ENCODE measurements at regions not wholly inside any gene's neighbourhood (a gene's known extent, or its start where the extent isn't known, plus 50 kb on each side); places are given as distances from the start of the nearest gene placed in this dataset.
"Not testable (repeated sequence)": the region's sequence is repeated elsewhere in the genome, so short reads cannot be mapped to it uniquely, and the experiment has no call there.

DNA sequence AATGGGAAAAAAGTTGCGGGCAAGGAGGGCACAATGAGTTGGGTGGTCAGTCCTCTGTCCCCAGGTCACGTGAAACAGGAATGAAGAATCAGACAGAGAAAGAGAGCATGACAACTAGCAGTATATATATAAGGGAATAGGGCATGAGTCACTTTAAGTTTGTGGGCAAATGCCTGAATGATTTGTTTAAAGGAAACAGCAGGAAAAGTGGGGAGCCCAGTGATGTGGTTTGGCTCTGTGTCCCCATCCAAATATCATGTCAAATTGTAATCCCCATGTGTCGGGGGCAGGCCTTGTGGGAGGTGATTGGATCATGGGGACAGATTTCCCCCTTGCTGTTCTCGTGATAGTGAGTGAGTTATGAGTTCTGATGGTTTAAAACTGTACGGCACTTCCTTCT is 195.3 kb upstream of the IGF1 start:
- Histone ChIP-seq H3K36me3 (ENCODE audit: control insufficient read depth in 3 of 3, insufficient read depth in 3 of 3, low read length in 3 of 3) (no peaks in the 10 kb centered on the region), H3K4me1 (ENCODE audit: control insufficient read depth in 3 of 3, insufficient read depth in 3 of 3, low read length in 3 of 3) (no peaks in the 10 kb centered on the region), H3K9ac (ENCODE audit: low read depth in 1 of 3, low read length in 3 of 3) (no peak overlapping the region), H3K27ac (ENCODE audit: low read depth, low read length) (no peak overlapping the region), H3K9me3 (ENCODE audit: control insufficient read depth in 3 of 3, low read length in 3 of 3) (peaks cover 0 to 10% (median 10%) of the 10 kb centered on the region in 3 donors), H3K4me3 (ENCODE audit: low read length in 3 of 3) (no peak overlapping the region), H3K27me3 (ENCODE audit: control insufficient read depth in 3 of 3, insufficient read depth in 3 of 3, low read length in 3 of 3) (no peaks in the 10 kb centered on the region)

DNA sequence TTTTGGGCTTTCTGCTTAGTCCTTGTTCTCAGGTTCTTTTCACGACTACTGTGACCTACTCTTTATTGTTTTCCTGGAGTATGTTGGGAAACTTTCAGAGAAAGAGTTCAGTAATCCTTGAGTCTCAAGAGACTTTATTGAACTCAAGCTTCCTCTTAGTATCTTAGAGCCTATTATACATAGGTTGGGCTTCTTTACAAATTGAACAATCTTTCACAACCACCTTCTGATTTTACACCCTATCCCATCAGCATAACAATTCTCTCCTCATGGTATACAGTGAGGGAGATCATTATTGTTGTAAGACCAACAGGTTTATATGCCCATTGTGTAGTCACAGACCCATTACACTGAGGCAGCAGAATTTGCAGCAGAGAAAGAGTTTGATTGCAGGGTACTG is 193.2 kb upstream of the IGF1 start:
- Histone ChIP-seq H3K9me3 (ENCODE audit: control insufficient read depth in 3 of 3, low read length in 3 of 3) (peaks cover 0 to 10% (median 7%) of the 10 kb centered on the region in 3 donors), H3K4me1 (ENCODE audit: control insufficient read depth in 3 of 3, insufficient read depth in 3 of 3, low read length in 3 of 3) (no peaks in the 10 kb centered on the region), H3K4me3 (ENCODE audit: low read length in 3 of 3) (no peak overlapping the region), H3K27ac (ENCODE audit: low read depth, low read length) (no peak overlapping the region), H3K27me3 (ENCODE audit: control insufficient read depth in 3 of 3, insufficient read depth in 3 of 3, low read length in 3 of 3) (no peaks in the 10 kb centered on the region), H3K36me3 (ENCODE audit: control insufficient read depth in 3 of 3, insufficient read depth in 3 of 3, low read length in 3 of 3) (no peaks in the 10 kb centered on the region), H3K9ac (ENCODE audit: low read depth in 1 of 3, low read length in 3 of 3) (no peak overlapping the region)

DNA sequence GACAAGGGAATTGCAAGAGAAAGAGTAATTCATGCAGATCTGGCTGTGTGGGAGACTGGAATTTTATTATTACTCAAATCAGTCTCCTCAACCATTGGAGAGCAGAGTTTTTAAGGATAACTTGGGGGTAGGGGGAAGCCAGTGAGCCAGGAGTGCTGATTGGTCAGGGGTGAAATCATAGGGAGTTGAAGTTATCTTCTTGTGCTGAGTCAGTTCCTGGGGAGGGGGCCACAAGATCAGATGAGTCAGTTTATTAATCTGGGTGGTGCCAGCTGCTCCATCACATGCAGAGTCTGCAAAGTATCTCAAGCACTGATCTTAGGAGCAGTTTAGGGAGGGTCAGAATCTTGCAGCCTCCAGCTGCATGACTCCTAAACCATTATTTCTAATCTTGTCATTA is 191.8 kb upstream of the IGF1 start:
- not testable (repeated sequence) for H3K27me3 ChIP-seq (ENCODE audit: control insufficient read depth in 3 of 3, insufficient read depth in 3 of 3, low read length in 3 of 3); H3K4me3 ChIP-seq (ENCODE audit: low read length in 3 of 3); H3K36me3 ChIP-seq (ENCODE audit: control insufficient read depth in 3 of 3, insufficient read depth in 3 of 3, low read length in 3 of 3); H3K4me1 ChIP-seq (ENCODE audit: control insufficient read depth in 3 of 3, insufficient read depth in 3 of 3, low read length in 3 of 3); H3K9ac ChIP-seq (ENCODE audit: low read depth in 1 of 3, low read length in 3 of 3); H3K27ac ChIP-seq (ENCODE audit: low read depth, low read length)
- peaks cover 0 to 10% (median 7%) of the 10 kb centered on the region in 3 donors for H3K9me3 ChIP-seq (ENCODE audit: control insufficient read depth in 3 of 3, low read length in 3 of 3)

DNA sequence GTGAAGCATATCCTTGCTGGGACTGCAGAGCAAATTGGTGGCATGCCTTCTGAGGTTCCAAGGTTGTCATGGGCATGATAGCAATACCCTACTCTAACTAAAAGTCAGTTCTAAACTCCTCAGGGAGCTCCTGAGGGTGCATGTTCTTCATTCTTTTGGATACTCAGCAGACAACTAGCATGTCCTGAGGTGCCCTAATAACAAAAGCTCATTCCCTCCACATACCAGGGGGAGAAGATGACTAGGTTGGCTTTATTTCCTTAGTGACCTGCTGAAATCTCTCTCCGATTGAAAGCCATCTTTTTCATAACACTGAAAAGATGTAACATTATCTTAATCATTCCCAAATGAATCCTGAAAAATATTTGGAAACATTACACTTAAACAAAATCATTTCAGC is 188.7 kb upstream of the IGF1 start:
- H3K27me3 ChIP-seq (ENCODE audit: control insufficient read depth in 3 of 3, insufficient read depth in 3 of 3, low read length in 3 of 3) = no peaks in the 10 kb centered on the region
- H3K4me3 ChIP-seq (ENCODE audit: low read length in 3 of 3) = no peak overlapping the region
- H3K9ac ChIP-seq (ENCODE audit: low read depth in 1 of 3, low read length in 3 of 3) = no peak overlapping the region
- no peaks in the 10 kb centered on the region for H3K36me3 ChIP-seq (ENCODE audit: control insufficient read depth in 3 of 3, insufficient read depth in 3 of 3, low read length in 3 of 3)
- H3K4me1 ChIP-seq (ENCODE audit: control insufficient read depth in 3 of 3, insufficient read depth in 3 of 3, low read length in 3 of 3) = no peaks in the 10 kb centered on the region
- H3K27ac ChIP-seq (ENCODE audit: low read depth, low read length) = no peak overlapping the region
- peaks cover 0 to 7% (median 6%) of the 10 kb centered on the region in 3 donors for H3K9me3 ChIP-seq (ENCODE audit: control insufficient read depth in 3 of 3, low read length in 3 of 3)

DNA sequence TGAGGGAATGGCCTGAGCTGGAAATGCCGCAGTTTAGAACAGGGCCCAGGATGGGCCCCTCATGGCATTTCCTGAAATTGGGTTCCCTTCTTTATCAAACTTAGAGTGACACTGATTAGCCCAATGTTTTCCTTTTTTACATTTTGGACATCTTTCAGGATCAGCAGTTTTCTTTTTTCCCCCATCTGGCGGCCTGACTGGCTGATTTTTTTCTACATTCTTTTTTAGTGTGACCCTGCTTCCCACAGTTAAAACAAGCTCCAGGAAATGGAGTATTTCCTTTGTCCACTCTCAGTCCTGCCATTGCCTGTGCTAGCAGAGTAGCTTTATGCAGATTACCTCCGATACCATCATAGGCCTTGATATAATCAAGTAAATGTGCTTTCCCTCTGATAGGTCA is 185.8 kb upstream of the IGF1 start:
- H3K4me3 ChIP-seq (ENCODE audit: low read length in 3 of 3); H3K9me3 ChIP-seq (ENCODE audit: control insufficient read depth in 3 of 3, low read length in 3 of 3); H3K4me1 ChIP-seq (ENCODE audit: control insufficient read depth in 3 of 3, insufficient read depth in 3 of 3, low read length in 3 of 3); H3K36me3 ChIP-seq (ENCODE audit: control insufficient read depth in 3 of 3, insufficient read depth in 3 of 3, low read length in 3 of 3); H3K9ac ChIP-seq (ENCODE audit: low read depth in 1 of 3, low read length in 3 of 3); H3K27ac ChIP-seq (ENCODE audit: low read depth, low read length); H3K27me3 ChIP-seq (ENCODE audit: control insufficient read depth in 3 of 3, insufficient read depth in 3 of 3, low read length in 3 of 3): not testable (repeated sequence)

DNA sequence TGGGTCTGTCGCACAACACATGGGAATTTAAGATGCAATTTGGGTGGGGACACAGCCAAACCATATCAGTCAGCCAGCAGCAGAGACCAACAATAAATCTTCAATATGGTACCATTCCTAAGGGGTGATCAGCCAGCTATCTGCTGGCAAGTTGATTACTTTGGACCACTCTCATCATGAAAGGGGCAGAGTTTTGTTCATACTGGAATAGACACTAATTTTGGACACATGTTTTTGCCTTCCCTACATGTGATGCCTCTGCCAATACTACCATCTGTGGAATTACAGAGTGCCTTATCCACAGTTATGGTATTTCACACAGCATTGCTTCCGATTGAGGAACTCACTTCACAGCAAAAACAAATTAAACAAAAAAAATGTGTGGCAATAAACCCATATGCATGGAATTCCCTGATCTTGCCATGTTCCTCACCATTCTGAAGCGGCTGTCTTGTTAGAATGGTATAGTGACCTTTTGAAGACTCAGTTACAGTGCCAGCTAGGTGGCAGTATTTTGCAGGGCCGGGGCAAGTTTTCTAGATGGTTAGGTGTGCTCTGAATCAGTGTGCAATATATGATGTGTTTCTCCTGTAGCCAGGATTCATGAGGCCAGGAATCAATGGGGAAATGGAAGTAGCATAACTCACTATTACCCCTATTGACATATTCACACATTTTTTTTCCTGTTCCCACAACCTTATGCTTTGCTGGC is 179.0 kb upstream of the IGF1 start:
- no peaks in the 10 kb centered on the region for H3K4me1 ChIP-seq (ENCODE audit: control insufficient read depth in 3 of 3, insufficient read depth in 3 of 3, low read length in 3 of 3)
- no peaks in the 10 kb centered on the region for H3K36me3 ChIP-seq (ENCODE audit: control insufficient read depth in 3 of 3, insufficient read depth in 3 of 3, low read length in 3 of 3)
- no peak overlapping the region for H3K27ac ChIP-seq (ENCODE audit: low read depth, low read length)
- no peak overlapping the region for H3K4me3 ChIP-seq (ENCODE audit: low read length in 3 of 3)
- H3K9me3 ChIP-seq (ENCODE audit: control insufficient read depth in 3 of 3, low read length in 3 of 3) = no peaks in the 10 kb centered on the region
- H3K9ac ChIP-seq (ENCODE audit: low read depth in 1 of 3, low read length in 3 of 3) = no peak overlapping the region
- no peaks in the 10 kb centered on the region for H3K27me3 ChIP-seq (ENCODE audit: control insufficient read depth in 3 of 3, insufficient read depth in 3 of 3, low read length in 3 of 3)

DNA sequence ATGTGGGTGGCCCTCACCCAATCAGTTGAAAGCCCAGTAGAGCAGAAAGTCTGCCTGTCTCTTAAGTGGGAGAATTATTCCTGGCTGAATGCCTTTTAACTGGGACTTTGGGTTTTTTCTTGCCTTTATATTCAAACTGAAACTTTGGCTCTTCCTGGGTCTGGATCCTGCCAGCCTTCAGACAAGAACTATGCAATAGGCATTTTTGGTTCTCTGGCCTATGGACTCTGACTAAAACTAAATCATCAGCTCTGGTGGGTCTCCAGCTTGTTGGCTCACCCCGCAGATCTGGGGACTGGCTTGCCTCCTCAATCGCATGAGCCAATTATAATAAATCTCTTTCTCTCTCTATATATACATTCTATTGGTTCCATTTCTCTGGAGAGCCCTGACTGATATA is 173.0 kb upstream of the IGF1 start:
- H3K27me3 ChIP-seq (ENCODE audit: control insufficient read depth in 3 of 3, insufficient read depth in 3 of 3, low read length in 3 of 3) = no peaks in the 10 kb centered on the region
- H3K27ac ChIP-seq (ENCODE audit: low read depth, low read length) = no peak overlapping the region
- no peak overlapping the region for H3K9ac ChIP-seq (ENCODE audit: low read depth in 1 of 3, low read length in 3 of 3)
- no peaks in the 10 kb centered on the region for H3K36me3 ChIP-seq (ENCODE audit: control insufficient read depth in 3 of 3, insufficient read depth in 3 of 3, low read length in 3 of 3)
- no peaks in the 10 kb centered on the region for H3K9me3 ChIP-seq (ENCODE audit: control insufficient read depth in 3 of 3, low read length in 3 of 3)
- H3K4me3 ChIP-seq (ENCODE audit: low read length in 3 of 3) = no peak overlapping the region
- no peaks in the 10 kb centered on the region for H3K4me1 ChIP-seq (ENCODE audit: control insufficient read depth in 3 of 3, insufficient read depth in 3 of 3, low read length in 3 of 3)

DNA sequence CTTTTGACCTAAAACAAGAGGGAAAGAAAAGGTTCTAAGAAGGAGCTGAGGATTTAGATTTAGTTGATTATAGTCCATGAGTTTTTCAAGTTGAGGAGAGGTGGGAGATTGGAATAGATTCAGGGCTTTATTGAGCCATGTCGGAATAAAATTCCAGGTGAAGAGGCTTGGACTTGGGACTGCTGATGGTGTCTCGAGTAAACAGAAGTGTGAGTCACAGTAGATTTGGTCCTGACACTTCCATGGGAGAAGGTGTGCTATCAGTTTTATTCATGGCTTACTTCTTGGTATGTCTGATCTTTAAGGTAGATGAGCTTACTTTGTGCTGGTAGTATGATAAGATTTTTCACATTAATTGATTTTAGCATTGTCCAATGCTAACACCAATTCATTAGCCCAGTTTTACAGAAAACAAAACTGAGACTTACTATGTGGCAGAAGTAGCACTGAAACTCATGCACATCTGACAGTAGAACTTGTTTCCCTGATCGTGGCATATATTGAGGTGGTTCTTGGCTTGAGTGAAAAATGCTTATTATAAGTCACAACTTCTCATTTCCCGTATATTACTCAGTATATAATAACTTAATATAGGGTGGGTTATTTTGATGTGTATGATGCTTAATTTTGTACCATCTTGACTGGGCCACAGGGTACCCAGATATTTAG is 172.4 kb upstream of the IGF1 start:
- H3K9ac ChIP-seq (ENCODE audit: low read depth in 1 of 3, low read length in 3 of 3) = no peak overlapping the region
- no peaks in the 10 kb centered on the region for H3K36me3 ChIP-seq (ENCODE audit: control insufficient read depth in 3 of 3, insufficient read depth in 3 of 3, low read length in 3 of 3)
- no peaks in the 10 kb centered on the region for H3K9me3 ChIP-seq (ENCODE audit: control insufficient read depth in 3 of 3, low read length in 3 of 3)
- H3K27ac ChIP-seq (ENCODE audit: low read depth, low read length) = no peak overlapping the region
- no peak overlapping the region for H3K4me3 ChIP-seq (ENCODE audit: low read length in 3 of 3)
- no peaks in the 10 kb centered on the region for H3K27me3 ChIP-seq (ENCODE audit: control insufficient read depth in 3 of 3, insufficient read depth in 3 of 3, low read length in 3 of 3)
- no peaks in the 10 kb centered on the region for H3K4me1 ChIP-seq (ENCODE audit: control insufficient read depth in 3 of 3, insufficient read depth in 3 of 3, low read length in 3 of 3)

DNA sequence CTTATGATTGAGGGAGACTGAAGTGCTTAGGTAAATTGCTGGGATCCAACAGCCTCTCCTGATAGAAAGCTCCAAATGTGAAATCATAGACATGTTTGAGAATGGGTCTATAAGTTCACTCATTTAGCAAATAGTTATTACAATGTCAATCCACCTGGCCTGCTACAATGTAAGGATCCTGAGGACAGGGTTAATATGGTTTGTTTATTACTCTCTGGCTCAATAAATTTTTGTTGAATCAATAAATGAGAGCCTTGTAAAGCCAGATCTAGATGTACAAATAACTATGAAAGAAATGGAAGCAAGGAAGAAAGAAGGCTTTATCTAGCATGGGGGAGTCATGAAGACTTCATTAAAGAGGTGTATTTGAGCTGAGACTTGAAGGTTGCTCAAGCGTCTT is 165.6 kb upstream of the IGF1 start:
- H3K27ac ChIP-seq (ENCODE audit: low read depth, low read length) = no peak overlapping the region
- no peaks in the 10 kb centered on the region for H3K36me3 ChIP-seq (ENCODE audit: control insufficient read depth in 3 of 3, insufficient read depth in 3 of 3, low read length in 3 of 3)
- no peaks in the 10 kb centered on the region for H3K9me3 ChIP-seq (ENCODE audit: control insufficient read depth in 3 of 3, low read length in 3 of 3)
- H3K4me1 ChIP-seq (ENCODE audit: control insufficient read depth in 3 of 3, insufficient read depth in 3 of 3, low read length in 3 of 3) = no peaks in the 10 kb centered on the region
- H3K9ac ChIP-seq (ENCODE audit: low read depth in 1 of 3, low read length in 3 of 3) = no peak overlapping the region
- H3K27me3 ChIP-seq (ENCODE audit: control insufficient read depth in 3 of 3, insufficient read depth in 3 of 3, low read length in 3 of 3) = no peaks in the 10 kb centered on the region
- no peak overlapping the region for H3K4me3 ChIP-seq (ENCODE audit: low read length in 3 of 3)

DNA sequence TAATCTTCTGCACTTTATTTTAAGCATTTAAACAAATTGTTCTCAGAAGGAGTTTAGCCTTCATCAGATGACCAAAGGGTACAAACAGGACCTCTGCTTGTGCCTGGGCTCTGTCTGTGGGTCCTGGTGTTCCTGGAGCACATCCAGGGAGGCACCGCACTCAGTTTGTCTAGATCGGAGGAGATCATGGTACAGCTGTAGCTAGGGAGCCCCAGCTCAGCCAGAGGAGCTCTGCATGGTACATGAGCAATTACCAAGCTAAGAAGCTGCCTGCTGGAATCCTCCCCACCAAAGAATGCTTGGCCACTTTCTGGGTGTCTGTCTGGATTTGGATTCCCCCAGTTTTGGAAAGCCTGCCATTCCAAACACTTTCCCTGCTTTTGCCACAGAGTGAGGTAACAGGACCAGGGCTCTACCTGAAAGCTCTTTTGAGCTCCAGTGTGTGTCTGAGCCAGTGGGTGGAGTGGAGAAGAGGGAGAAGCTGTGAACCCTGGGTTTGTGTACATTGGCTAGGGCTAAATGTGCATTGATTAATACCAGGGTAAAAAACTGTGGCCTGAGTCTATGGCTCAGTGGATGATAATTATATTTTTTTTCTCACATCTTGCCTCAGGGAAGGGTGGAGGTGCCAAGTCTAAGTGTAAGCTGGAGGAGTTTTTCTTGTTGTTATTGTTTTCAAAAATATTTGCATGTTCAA is 163.7 kb upstream of the IGF1 start:
- H3K9ac ChIP-seq (ENCODE audit: low read depth in 1 of 3, low read length in 3 of 3) = no peak overlapping the region
- H3K27me3 ChIP-seq (ENCODE audit: control insufficient read depth in 3 of 3, insufficient read depth in 3 of 3, low read length in 3 of 3) = no peaks in the 10 kb centered on the region
- no peak overlapping the region for H3K4me3 ChIP-seq (ENCODE audit: low read length in 3 of 3)
- peaks cover 0 to 5% (median 2%) of the 10 kb centered on the region in 3 donors for H3K9me3 ChIP-seq (ENCODE audit: control insufficient read depth in 3 of 3, low read length in 3 of 3)
- H3K4me1 ChIP-seq (ENCODE audit: control insufficient read depth in 3 of 3, insufficient read depth in 3 of 3, low read length in 3 of 3) = no peaks in the 10 kb centered on the region
- H3K36me3 ChIP-seq (ENCODE audit: control insufficient read depth in 3 of 3, insufficient read depth in 3 of 3, low read length in 3 of 3) = no peaks in the 10 kb centered on the region
- H3K27ac ChIP-seq (ENCODE audit: low read depth, low read length) = no peak overlapping the region

Measured in skeletal muscle tissue (tissue), 3 donors.